Breast epithelium (tissue), 3 donors: ENCODE measurements at regions not wholly inside any gene's neighbourhood (a gene's known extent, or its start where the extent isn't known, plus 50 kb on each side); places are given as distances from the start of the nearest gene placed in this dataset.

Experiments used
- POLR2A ChIP-seq: fragments of 450-650 bp; IDR thresholded peaks from one replicate; pipeline ENCODE4 v1.6.1; 2016; ENCODE audit warnings: antibody characterized with exemption, mild to moderate bottlenecking, moderate library complexity
- POLR2AphosphoS5 ChIP-seq, 3 donors: sonication (generic); formaldehyde crosslinking; IDR thresholded peaks; one replicate each; pipeline ENCODE4 v1.6.1; 2017; ENCODE audit warnings: antibody characterized with exemption in 3 of 3
- TF ChIP-seq, protein P1 (sequence below), 3 donors: fragments of 450-650 bp; IDR thresholded peaks; one replicate each; pipeline ENCODE4 v1.5.1; 2016 to 2017; ENCODE audit warnings: antibody characterized with exemption in 3 of 3, mild to moderate bottlenecking in 3 of 3, moderate library complexity in 3 of 3

- TF ChIP-seq, protein P1, sequence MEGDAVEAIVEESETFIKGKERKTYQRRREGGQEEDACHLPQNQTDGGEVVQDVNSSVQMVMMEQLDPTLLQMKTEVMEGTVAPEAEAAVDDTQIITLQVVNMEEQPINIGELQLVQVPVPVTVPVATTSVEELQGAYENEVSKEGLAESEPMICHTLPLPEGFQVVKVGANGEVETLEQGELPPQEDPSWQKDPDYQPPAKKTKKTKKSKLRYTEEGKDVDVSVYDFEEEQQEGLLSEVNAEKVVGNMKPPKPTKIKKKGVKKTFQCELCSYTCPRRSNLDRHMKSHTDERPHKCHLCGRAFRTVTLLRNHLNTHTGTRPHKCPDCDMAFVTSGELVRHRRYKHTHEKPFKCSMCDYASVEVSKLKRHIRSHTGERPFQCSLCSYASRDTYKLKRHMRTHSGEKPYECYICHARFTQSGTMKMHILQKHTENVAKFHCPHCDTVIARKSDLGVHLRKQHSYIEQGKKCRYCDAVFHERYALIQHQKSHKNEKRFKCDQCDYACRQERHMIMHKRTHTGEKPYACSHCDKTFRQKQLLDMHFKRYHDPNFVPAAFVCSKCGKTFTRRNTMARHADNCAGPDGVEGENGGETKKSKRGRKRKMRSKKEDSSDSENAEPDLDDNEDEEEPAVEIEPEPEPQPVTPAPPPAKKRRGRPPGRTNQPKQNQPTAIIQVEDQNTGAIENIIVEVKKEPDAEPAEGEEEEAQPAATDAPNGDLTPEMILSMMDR (IDR thresholded peaks at IDR 0.05): no peak
- no peak for TF ChIP-seq POLR2A
- TF ChIP-seq POLR2AphosphoS5 (IDR thresholded peaks at IDR 0.05): no peak
These were observed 100.8 kb downstream of the EHF start for GRCh38 chr11:34721646-34722045.
